Stimulated activated CD8-positive, alpha-beta memory T cell treated with anti-CD3 and anti-CD28 coated beads, Interleukin-7, amount 100 ng/mL, for 4 hours (primary cell): ENCODE measurements at regions not wholly inside any gene's neighbourhood (a gene's known extent, or its start where the extent isn't known, plus 50 kb on each side); places are given as distances from the start of the nearest gene placed in this dataset.
"Not testable (repeated sequence)": the region's sequence is repeated elsewhere in the genome, so short reads cannot be mapped to it uniquely, and the experiment has no call there.

Source experiments
- DNase-seq, 2 donors: peaks; one replicate each; pipeline ENCODE4 v3.0.0-alpha.2; 2020; ENCODE audit warnings: low read depth in 2 of 2

DNA sequence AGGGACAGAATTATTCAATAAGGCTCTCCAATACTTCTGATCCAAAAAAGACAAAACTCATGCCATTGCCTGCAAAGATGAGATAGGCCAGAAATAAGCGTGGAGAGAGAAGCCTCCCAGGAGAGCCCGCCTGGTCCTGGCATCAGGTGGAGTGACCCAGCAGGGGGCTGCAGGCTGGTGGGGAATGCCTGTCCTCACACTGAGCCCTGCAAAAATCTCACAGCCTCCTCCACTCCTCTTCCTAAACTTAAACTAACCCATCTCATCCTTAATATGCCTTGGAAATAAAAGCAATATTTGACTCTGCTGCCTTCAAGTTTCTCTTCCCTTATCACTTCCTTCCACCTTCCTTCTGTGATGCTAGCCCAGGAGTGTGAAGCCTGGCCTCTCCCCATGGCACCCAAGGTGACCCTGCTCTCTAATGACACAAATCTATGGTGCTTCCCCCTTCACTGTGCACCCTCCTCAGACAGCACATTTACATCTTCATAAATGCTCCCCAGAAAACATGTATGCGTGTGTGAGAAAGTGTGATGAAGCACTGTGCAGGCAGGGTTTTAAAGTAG, 218.4 kb downstream of the ANAPC1 start:
- DNase-seq, result no peak

DNA sequence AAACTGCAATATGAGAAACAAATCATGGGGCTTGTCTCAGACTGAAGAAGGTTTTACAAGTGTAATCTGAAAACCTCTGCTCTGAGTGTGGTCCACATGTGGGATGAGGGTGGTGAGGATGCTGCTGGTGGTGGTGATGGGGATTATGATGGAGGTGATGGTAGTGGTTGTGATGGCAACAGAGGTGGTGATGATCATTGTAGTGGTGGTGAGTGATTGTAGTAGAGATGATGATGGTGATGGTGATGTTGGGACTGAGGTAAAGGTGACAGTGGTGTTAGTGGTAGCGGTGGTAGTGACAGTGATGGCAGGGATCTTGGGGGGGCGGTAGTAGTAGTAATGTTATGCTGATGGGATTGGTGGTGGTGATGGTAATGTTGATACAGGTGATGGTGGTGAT, 217.8 kb downstream of the ANAPC1 start:
- DNase-seq, result no peak

DNA sequence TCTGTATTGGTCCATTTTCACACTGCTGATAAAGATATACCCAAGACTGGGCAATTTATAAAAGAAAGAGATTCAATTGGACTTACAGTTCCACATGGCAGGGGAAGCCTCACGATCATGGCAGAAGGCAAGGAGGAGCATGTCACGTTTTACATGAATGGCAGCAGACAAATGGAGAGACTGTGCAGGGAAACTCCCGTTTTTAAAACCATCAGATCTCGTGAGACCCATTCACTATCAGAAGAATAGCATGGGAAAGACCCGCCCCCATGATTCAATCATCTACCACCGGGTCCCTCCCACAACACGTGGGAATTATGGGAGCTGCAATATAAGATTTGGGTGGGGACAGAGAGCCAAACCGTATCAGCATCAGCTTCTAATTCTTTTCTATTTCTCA, 217.0 kb downstream of the ANAPC1 start:
- no peak for DNase-seq

DNA sequence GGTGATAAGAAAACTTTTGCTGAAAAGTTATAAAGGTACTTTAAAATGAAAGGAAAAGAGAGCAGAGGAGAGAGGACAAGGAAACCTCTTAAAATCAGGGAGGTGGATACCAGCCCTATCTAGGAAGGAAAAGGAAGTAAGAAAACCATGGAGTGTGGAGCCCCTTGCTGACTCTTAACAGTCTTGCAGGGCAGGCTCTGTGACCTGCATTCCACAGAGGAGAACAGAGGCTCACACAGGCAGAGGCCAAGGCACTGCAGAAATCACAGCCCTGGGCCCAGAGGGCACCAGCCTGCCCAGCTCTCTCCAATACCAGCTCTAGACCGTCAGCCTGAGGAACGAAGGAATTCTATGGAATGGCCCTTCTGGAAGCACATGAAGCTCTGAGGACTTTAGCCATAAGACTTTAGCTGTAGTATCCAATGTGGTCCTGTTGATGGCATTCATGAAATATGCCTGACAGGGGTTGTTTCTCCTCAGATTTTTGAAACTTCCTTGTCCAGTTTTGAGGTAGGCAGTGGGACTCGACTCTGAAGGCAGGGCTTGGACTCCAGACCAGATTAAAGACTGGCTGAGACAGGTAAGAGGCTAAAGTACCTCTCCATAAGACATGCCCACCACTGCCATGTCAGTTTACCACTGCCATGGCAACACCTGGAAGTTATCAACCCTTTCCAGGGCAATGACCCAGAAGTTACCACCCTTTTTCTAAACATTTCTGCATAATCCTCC, 216.3 kb downstream of the ANAPC1 start:
- DNase-seq, result no peak

DNA sequence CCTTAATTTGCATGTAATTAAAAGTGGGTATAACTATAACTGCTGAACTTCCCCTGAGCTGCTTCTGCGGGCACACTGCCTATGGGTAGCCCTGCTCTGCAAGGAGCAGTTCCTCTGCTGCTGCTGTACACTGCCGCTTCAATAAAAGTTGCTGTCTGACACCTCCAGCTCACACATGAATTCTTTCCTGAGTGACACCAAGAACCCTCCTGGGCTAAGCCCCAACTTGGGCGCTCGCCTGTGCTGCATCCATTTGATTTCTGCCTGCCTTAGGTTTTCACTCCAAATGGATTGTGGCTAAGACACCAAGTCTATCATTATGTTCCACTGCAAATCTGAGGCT, 215.7 kb downstream of the ANAPC1 start:
- no peak for DNase-seq

DNA sequence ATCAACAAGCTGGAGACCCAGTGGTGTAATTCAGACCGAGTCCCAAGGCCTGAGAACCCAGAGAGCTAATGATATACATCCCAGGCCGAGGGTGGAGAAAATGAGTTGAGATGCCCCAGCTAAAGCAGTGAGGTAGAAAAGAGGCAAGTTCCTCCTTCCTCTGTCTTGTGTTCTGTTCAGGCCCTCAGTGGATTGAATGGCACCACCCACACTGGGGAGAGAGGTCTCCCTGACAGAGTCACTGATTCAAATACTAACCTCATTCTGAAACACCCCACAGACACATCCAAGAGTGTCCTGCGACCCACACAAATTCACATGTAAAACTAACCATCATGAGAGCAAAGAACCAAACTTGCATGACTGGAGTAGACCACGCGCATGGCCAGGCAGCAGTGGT, 215.3 kb downstream of the ANAPC1 start:
- DNase-seq, result no peak

DNA sequence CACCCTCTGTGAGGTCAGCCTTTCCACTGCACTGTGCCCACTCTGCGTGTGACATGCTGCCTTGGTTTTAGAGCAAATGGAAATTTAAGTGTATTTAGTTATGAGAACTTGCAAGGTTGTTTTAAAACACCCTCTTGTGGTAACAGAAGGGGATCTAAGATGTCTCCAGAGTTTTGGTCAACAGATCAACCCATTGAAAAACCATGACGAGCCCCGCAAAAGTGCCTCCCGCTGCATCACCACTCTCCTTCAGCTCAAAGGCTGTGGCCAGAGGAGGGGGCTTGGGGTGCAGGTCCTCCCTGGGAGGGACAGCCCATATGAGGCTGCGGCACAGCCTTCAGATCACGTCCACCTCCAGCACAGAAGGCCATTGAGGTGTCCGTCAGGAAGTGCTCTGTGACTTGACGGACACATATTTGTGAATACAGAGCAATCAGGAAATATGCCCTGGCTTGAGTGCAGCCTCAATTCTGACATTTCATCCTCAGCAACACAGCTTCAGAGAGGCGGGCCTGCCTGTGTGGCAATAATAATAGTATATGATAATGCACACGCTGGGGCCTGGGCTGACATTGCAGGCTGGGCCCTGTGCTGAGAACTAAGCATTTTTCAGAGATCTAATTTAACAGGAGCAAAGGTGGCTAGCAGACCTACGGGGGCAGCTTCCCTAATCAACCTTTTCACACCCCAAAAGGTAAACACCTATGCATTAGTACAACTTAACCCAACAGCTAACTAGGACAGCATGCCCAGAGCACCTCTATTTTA, 213.9 kb downstream of the ANAPC1 start:
- DNase-seq, result no peak

DNA sequence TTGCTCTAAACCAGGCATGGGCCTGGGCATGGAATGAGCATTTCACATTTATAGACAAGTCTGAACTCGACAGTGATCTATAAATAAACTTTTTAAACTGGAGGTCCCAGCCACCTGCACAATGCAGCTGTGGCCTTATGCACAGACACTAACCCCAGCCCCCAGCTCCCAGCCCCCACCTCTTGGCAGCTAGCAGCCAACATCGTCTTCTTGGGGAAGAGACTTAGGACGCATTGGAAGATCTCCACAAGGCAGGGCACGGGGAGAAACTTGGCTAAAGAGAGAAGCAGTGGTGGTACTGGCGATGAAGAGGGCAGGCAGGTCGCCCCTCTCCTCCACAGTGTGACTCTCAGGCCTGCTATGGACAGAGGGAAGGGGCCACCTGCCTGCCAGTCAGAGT, 213.2 kb downstream of the ANAPC1 start:
- no peak for DNase-seq

DNA sequence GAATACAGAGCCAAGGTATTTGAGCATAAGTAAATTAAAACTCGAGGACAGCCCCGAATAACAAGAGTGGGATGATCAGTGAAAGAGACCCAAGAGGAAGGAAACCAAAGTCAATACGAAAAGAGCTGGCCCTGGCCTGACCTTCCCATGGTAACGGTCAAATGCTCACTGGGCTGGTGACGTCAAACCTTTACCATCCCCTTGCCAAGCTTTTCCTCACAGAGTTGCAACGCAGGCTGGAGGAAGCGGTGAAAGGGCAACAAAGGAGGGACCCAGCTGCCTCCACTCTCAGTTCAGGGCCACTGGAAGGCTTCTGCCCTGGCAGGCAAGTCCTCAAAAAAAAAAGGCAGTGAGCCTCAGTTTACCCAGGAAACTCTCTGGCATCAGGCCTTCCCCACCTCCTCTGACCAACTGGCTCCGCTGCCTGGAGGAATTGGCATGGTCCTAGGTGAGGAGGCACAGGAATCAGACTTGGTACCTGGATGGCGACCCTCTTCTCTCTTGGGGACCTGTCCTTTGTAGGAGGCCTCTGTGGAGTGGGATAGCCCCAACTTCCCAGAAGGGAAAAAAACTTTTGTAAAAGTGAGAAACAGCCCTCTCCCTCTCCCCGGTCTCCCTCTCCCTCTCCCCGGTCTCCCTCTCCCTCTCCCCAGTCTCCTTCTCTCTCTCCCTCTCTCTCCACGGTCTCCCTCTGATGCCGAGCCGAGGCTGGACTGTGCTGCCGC, 212.4 kb downstream of the ANAPC1 start:
- DNase-seq, result no peak

DNA sequence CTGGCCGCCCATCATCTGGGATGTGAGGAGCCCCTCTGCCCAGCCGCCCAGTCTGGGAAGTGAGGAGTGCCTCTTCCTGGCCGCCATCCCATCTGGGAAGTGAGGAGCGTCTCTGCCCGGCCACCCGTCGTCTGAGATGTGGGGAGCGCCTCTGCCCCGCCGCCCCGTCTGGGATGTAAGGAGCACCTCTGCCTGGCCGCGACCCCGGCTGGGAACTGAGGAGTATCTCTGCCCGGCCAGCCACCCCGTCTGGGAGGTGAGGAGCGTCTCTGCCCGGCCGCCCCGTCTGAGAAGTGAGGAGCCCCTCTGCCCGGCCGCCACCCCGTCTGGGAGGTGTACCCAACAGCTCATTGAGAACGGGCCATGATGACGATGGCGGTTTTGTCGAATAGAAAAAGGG, 211.4 kb downstream of the ANAPC1 start:
- DNase-seq, result not testable (repeated sequence)

DNA sequence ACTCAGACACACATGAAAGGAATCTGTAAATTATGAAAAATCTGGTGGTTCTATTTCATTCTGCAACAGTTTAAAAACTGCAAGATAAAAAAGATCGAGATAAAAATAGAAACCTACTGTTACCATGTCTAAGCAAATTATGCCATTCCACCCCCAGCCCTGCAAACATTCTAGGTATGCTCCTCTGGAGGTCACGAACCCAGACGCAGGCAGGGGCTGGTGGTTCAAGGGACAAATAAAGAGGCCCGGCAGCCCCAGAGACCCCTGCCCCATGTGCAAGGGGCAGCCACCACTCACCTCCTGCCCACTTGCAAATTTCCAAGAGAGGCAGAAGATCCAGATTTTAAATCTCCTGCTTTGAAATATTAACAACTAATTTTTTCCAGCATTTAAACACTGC, 210.5 kb downstream of the ANAPC1 start:
- DNase-seq, result no peak

DNA sequence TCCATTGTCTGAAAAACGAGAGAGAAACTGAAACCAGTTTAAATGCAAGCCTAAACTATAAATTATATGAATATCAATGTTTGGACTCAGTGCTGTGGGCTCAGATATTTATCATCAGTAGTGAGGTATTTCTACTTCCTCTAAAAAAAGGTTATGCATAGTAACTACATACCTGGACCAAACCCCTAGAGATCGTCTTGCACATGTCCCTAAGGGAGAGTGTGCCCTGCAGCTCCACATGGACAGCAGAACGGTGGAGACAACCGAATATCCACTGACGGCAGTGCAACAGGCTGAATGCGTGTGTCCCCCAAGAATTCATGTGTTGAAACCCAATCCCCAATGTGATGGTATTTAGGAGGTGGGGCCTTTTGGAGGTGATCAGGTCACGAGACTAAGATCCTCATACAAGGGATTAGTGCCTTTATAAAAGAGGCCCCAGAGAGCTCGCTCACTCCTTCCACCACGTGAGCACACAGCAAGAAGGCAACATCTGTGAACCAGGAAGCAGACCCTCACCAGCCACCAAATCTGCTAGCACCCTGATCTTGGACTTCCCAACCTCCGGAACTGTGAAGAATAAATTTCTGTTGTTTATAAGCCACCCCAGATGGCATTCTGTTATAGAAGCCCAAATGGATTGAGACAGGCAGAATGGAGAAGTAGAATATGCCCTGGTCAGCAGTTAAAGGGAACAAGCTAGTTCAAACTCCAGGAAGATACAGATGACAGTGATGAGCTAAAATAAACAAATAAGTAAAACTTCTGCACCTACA, 208.4 kb downstream of the ANAPC1 start:
- no peak for DNase-seq

DNA sequence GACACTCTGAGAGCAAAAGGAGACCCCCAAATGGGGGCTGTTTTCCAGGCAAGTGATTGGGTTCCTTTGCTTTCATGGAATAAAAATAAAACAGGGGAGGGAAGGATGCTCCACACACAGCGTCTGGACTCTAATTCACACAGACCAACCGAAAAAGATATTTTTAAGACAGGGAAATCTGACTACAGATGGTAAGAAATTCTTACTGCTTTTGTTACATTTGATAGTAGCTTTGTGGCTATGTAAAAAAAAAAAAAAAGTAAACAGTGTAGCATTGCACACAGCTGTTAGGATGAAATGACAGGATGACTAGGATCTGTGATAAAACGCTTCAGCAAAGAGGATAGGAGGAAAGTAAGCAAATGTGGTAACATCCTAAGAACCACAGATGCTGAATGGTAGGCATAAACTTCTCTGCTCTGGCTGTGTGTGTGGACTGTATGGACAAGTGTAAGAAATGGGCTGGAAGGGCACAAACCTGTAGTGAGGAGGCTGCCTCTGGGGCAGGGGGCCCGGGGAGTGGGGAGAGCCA, 207.6 kb downstream of the ANAPC1 start:
- no peak for DNase-seq

DNA sequence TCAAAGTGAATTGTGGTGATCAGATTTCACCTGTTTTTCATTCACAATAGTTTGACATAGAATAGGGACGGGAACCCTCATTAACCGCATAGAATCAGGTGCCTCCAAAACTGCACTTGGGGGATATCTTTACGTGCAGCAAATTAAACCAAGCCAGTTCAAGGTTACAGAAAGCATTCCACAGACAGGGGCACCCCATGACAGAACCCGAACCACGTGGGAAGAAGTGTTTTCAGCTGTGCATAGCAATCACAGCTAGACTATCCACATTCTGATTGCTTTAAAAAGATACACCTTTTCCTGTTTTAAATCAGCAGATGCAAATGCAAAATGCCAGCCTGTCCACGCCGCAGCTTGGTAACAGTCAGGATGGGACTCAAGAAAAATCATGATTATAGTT, 205.8 kb downstream of the ANAPC1 start:
- DNase-seq, result no peak

DNA sequence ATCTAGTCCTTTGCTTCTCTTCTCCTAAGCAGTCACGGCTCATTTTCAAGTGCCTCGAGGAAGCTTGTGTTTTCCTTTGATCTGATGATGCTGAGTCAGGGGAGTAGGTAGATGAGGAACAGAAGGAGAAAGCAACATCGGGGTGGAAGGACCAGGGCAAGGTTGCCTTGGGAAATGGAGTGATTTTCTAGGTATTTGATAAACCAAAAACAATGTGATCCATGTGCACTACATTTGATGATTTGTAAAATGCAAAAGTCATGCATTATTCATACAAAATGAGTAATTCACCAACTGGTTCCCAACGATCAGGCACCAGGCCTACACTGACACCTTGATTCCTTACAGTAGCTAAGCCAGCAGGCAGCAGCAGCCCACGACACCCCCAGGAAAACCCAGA, 205.3 kb downstream of the ANAPC1 start:
- no peak for DNase-seq

DNA sequence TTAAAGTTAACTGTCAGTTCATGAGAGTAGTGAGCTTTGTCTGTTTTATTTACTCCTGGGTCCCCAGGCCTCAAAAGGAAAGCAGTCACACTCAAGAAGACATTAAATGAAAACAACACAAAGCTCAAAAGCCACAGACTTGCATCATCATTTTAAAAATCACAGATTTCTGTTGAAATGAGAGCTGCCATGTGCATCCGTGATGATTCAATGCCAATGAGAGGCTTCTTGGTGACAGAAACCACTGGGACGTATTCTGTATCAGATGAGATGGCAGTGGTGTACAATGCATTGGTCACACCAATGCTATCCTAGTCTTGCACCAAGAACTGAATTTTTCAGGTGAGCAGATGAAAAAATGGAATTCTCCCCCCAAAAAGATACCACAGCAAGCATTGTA, 204.8 kb downstream of the ANAPC1 start:
- no peak for DNase-seq

DNA sequence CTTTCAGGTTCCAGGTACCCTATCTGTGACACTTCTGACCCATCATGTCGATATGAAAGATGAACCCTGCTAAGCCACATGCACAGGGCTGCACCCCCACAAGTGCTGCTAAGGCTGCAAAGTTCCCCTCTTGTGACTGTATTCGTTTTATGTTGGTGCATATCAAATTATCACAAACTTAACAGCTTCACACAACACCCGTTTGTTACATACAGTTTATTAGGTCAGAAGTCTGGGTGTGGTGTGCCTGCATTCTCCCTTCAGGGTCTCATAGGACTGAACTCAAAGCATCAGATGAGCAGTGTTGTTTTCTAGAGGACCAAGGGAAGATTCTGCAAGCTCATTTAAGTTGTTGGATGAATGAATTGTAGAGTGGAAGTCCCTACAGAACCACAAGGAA, 199.4 kb downstream of the ANAPC1 start:
- DNase-seq, result no peak

DNA sequence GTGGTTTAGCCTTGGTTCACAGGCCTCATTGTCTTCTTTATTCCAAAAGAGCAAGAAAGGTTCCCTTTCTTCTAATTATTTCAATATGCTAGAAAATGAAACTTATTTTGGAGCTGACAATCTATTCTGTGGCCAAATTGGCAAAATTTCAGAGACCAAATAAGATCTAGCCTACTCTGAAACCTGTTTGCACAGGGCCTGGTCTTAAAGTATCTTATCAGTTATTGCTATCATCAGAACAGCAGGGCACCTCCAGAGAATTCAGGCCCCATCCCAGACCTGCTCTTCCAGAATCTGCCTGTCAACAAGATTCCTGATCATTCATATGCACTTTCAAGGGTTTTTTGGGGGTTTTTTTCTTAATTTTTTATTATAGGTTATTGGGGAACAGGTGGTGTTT, 198.7 kb downstream of the ANAPC1 start:
- no peak for DNase-seq

DNA sequence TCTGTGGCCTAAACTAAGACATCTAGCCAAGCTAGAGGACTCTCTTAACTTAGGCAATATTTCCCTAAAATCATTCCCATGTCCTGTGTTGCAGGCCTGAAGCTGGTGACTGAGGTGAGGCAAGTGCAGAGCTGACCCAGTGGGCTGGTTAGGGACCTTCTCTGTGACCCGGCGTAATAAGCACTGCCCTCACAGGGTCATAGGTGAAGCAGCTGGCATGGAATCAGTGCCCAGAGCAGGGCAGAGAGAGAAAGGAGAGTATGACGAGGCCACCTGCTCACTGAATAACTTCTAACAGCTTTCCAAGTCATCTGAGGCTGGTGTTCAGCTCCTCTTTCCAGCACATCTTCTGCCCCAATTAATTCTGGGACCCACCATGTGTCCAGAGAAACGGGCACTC, 197.0 kb downstream of the ANAPC1 start:
- no peak for DNase-seq

DNA sequence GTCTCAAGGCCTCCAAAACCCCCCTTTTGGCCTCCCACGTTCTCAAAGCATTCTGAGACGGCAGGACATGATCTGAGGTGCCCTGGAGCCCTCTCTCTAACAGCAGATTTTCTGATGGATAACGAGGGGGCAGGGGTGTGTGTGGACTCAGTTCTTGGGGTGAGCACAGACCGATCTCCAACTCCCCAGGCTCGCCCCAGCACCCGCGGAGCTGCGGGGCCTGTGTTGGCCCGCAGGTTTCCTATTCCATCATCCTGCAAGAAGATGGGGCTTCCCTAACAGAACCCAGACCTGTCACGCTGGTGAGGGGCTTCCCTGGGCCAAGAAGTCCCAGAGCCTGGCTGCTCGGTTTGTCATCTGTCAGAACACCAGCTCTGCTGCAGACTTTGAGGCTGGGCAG, 196.1 kb downstream of the ANAPC1 start:
- no peak for DNase-seq

DNA sequence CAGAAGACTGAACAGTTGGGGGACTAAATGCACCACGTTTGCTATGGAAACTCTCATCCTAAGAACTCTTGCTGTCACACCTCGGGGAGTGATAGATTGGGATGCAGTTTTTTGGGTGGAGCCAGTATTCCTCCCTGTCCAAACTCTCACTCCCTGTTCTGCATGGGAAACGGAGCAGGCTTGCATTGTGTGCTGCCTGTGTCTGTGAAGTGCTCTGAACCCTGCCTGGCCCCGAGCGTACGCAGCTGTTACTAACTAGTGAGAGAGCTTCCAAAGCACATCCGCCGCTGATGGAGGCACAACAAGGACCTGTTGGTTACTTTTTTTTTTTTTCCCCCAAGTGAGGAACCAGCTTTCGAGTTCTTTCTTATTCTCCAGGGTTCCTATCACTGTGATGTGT, 195.5 kb downstream of the ANAPC1 start:
- DNase-seq, result no peak

DNA sequence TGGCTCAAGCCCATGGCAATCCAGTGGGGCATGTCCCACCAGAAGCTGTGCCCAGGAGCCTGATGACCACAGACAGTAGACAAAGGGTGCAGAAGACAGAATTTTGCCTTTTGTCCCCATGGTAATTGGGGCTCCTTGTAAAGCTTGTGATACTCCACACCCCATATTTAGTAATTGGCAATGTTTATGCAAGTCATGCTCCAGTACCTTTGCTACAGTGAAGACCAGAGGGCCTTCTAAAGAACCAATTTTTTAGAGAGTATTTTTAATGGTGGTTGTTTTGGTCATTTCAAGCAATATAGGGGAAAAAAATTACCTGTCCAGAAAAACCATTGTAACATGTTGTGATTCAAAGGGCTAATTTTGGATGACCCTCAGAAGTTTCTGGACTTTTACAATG, 194.8 kb downstream of the ANAPC1 start:
- DNase-seq, result no peak
